Fibroblast of the aortic adventitia (primary cell): ENCODE measurements at regions not wholly inside any gene's neighbourhood (a gene's known extent, or its start where the extent isn't known, plus 50 kb on each side); places are given as distances from the start of the nearest gene placed in this dataset.

Source experiments
- DNase-seq: peaks from one replicate; pipeline ENCODE4 v3.0.0-alpha.2; 2010; ENCODE audit warnings: low read depth
- H3K4me3 ChIP-seq: 2 replicates; pipeline ENCODE4 v1.5.1; 2011; ENCODE audit warnings: low read depth, mild to moderate bottlenecking, control low read depth, low read length, moderate library complexity
- CTCF ChIP-seq: IDR thresholded peaks from 2 replicates; pipeline ENCODE4 v1.5.1; 2011; ENCODE audit warnings: mild to moderate bottlenecking, low read length, control low read depth, inconsistent platforms; ENCODE audit not compliant: insufficient read depth

GRCh38 chr9:91086657-91087461 lies 274.9 kb downstream of the AUH start:
- DNase-seq: peak; percentile 45
- H3K4me3 ChIP-seq: no peak overlapping the region
- no peak for TF ChIP-seq CTCF

- no peak for TF ChIP-seq CTCF
- DNase-seq: no peak
- H3K4me3 ChIP-seq: no peak overlapping the region
Observed at GRCh38 chr9:91087462-91087759, 274.3 kb downstream of the AUH start.

- H3K4me3 ChIP-seq: no peak overlapping the region
- DNase-seq: peak; percentile 73
- TF ChIP-seq CTCF: peak; percentile 56
Observed at GRCh38 chr9:91089405-91090129, 272.2 kb downstream of the AUH start.

- no peak for DNase-seq
- H3K4me3 ChIP-seq: no peak overlapping the region
- TF ChIP-seq CTCF: no peak
Observed at GRCh38 chr9:91090130-91090410, 271.6 kb downstream of the AUH start.

- no peak for DNase-seq
- no peak for TF ChIP-seq CTCF
- H3K4me3 ChIP-seq: no peak overlapping the region
Observed at GRCh38 chr9:91092214-91092613, 269.5 kb downstream of the AUH start.

GRCh38 chr9:91094324-91095088 lies 267.2 kb downstream of the AUH start:
- no peak overlapping the region for H3K4me3 ChIP-seq
- no peak for TF ChIP-seq CTCF
- DNase-seq: no peak
